B cell (primary cell): ENCODE measurements at regions not wholly inside any gene's neighbourhood (a gene's known extent, or its start where the extent isn't known, plus 50 kb on each side); places are given as distances from the start of the nearest gene placed in this dataset.

ENCODE experiments used
- ATAC-seq: fragments of 200-7000 bp; cut with Tn5 transposase; one replicate; pipeline ENCODE4 v1.10.0; 2021; ENCODE audit warnings: low read depth, mild to moderate bottlenecking, moderate number of reproducible peaks, moderate library complexity
- CTCF ChIA-PET: fragments of 350-600 bp; sonication (Branson Sonifier 250); formaldehyde crosslinking; loops from one replicate; lab custom pipeline; 2021; ENCODE audit warnings: antibody characterized with exemption, inconsistent platforms; lab: Charles Lee
- POLR2A ChIA-PET: fragments of 350-600 bp; sonication (Branson Sonifier 250); formaldehyde crosslinking; loops from one replicate; lab custom pipeline; 2021; ENCODE audit warnings: antibody characterized with exemption; lab: Charles Lee
- DNase-seq: peaks from one replicate; pipeline ENCODE4 v3.0.0; 2013
- H2AFZ ChIP-seq: 2 replicates; pipeline ENCODE4 v1.6.1; 2012; ENCODE audit warnings: mild to moderate bottlenecking, low read depth, low read length; ENCODE audit not compliant: insufficient read depth, poor library complexity, severe bottlenecking
- H3K27ac ChIP-seq, 2 donors: 1 replicate in 1 of 2; 2 replicates in 1 of 2; pipeline ENCODE4 v1.5.1; 2012 to 2013; ENCODE audit warnings: low read length in 2 of 2, mild to moderate bottlenecking in 2 of 2, moderate library complexity in 1 of 2
- H3K27me3 ChIP-seq, 4 experiments: fragments of 200-600 bp in 1 of 4; sonication (generic) in 1 of 4; replicated peaks in 1 of 4; 1 replicate in 2 of 4; 2 replicates in 2 of 4; pipeline versions ENCODE4 v1.6.1 to v1.7.0; 2013 to 2016; ENCODE audit warnings: low read length in 3 of 4, mild to moderate bottlenecking in 2 of 4, mixed read lengths in 1 of 4, moderate library complexity in 1 of 4; ENCODE audit not compliant: insufficient read depth in 4 of 4, control insufficient read depth in 3 of 4; ENCODE audit errors: control extremely low read depth in 1 of 4
- H3K36me3 ChIP-seq, 2 experiments: replicated peaks in 1 of 2; 1 replicate in 1 of 2; 2 replicates in 1 of 2; pipeline versions ENCODE4 v1.6.1 to v1.7.1; 2013; ENCODE audit warnings: low read length in 1 of 2; ENCODE audit not compliant: insufficient read depth in 2 of 2, control insufficient read depth in 1 of 2; ENCODE audit errors: control extremely low read depth in 1 of 2, extremely low read depth in 1 of 2
- H3K4me1 ChIP-seq, 2 donors: fragments of 200-600 bp in 1 of 2; sonication (generic) in 1 of 2; 1 replicate in 1 of 2; 2 replicates in 1 of 2; pipeline versions ENCODE4 v1.5.1 to v1.6.1; 2013 to 2017; ENCODE audit warnings: low read length in 2 of 2; ENCODE audit not compliant: control insufficient read depth in 2 of 2, insufficient read depth in 2 of 2
- H3K4me2 ChIP-seq: replicated peaks from 2 replicates; pipeline ENCODE3; 2012; ENCODE audit warnings: mild to moderate bottlenecking, low read depth, low read length; ENCODE audit not compliant: poor library complexity, severe bottlenecking
- H3K4me3 ChIP-seq, 5 experiments: fragments of 200-600 bp in 1 of 5; sonication (generic) in 1 of 5; 1 replicate in 3 of 5; 2 replicates in 2 of 5; pipeline versions ENCODE4 v1.5.1 to v1.7.0; 2011 to 2016; ENCODE audit warnings: low read length in 4 of 5, mild to moderate bottlenecking in 4 of 5, low read depth in 2 of 5, control low read depth in 1 of 5, moderate library complexity in 1 of 5; ENCODE audit not compliant: insufficient read depth in 1 of 5; ENCODE audit errors: control extremely low read depth in 1 of 5, extremely low read depth in 1 of 5
- H3K79me2 ChIP-seq: fragments of 200-600 bp; sonication (generic); one replicate; pipeline ENCODE4 v1.6.0; 2016; ENCODE audit warnings: low read length; ENCODE audit not compliant: control insufficient read depth, insufficient read depth
- H3K9ac ChIP-seq: fragments of 200-600 bp; sonication (generic); 2 replicates; pipeline ENCODE4 v1.6.1; 2017; ENCODE audit warnings: mild to moderate bottlenecking, low read length, moderate library complexity
- H3K9me3 ChIP-seq, 3 donors: one replicate each; pipeline versions ENCODE4 v1.6.1 to v1.7.1; 2013; ENCODE audit warnings: low read length in 2 of 3; ENCODE audit not compliant: control insufficient read depth in 2 of 3, insufficient read depth in 1 of 3; ENCODE audit errors: control extremely low read depth in 1 of 3
- H4K20me1 ChIP-seq: 2 replicates; pipeline ENCODE4 v1.6.0; 2012; ENCODE audit warnings: mild to moderate bottlenecking, low read length; ENCODE audit not compliant: insufficient read depth, control insufficient read depth, poor library complexity, severe bottlenecking
- H3K27ac Mint-ChIP-seq: one replicate; pipeline ENCODE4 v1.8.0; 2021; ENCODE audit warnings: mixed read lengths
- H3K27me3 Mint-ChIP-seq: one replicate; pipeline ENCODE4 v1.8.0; 2021; ENCODE audit warnings: mixed read lengths
- H3K4me1 Mint-ChIP-seq: one replicate; pipeline ENCODE4 v1.8.0; 2021; ENCODE audit warnings: mixed read lengths
- H3K4me3 Mint-ChIP-seq: one replicate; pipeline ENCODE4 v1.8.0; 2021; ENCODE audit warnings: mixed read lengths
- H3K9me3 Mint-ChIP-seq: one replicate; pipeline ENCODE4 v1.8.0; 2022; ENCODE audit warnings: mixed read lengths; ENCODE audit not compliant: insufficient read depth
- EZH2 ChIP-seq: IDR thresholded peaks from 2 replicates; pipeline ENCODE4 v1.6.1; 2012; ENCODE audit warnings: borderline replicate concordance, low read depth, mild to moderate bottlenecking, moderate library complexity, low read length; ENCODE audit not compliant: insufficient read depth, poor library complexity, severe bottlenecking
- WGBS: methylation state at CpG from one replicate; pipeline ENCODE4 v1.1.5; 2013; ENCODE audit warnings: missing lambda C conversion rate; ENCODE audit not compliant: insufficient coverage; 5-methylcytosine and 5-hydroxymethylcytosine counted together
- intact Hi-C: fragments of 100-400 bp; cut with micrococcal nuclease; formaldehyde crosslinking; loops from one replicate; pipeline ENCODE4 v1.10.0; 2022
- TF ChIP-seq, protein P1 (sequence below): fragments of 200-600 bp; IDR thresholded peaks from one replicate; pipeline ENCODE4 v1.8.0; 2022; ENCODE audit warnings: antibody characterized with exemption, mild to moderate bottlenecking

DNA sequence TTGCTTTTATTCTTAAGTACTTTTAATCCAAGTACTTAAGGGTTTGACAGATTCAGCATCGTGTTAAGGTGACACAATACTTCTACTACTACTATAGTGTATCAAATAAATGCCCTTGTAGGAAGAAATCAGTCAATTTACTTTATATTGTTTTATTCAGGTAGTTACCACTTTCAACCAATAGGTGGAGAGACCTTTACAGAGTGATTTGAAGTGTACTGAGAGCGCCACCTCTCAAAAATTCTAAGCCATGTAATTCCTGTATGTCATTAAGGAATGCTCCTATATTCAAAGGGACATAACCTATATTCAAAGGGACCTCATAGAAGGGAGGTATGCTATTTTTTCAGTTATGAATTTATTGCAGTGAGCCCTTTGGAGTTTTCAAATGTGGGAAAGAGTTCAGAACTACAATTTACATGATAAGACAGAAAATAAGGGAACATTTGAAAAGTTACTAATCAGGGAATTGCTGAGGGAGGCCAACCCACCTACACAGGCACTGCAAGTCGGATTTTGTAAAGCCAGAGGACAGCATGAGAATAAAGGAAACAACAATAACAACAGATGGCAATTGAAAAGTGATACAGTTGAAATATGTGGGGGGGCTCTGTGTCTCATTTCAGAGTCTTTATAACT is 955.6 kb downstream of the TBC1D32 start:
- Mint-ChIP-seq H3K4me3 (no peak overlapping the region), H3K9me3 (no peaks in the 10 kb centered on the region), H3K27ac (no peak overlapping the region), H3K4me1 (no peaks in the 10 kb centered on the region), H3K27me3 (no peaks in the 10 kb centered on the region)
- peak; percentile 50 for DNase-seq
- no peaks in the 10 kb centered on the region for H3K36me3 ChIP-seq
- no peak overlapping the region for H3K9ac ChIP-seq
- H3K4me3 ChIP-seq, result no peak overlapping the region
- WGBS, result no CpG with 5 or more reads among the region's 3 CpGs
- H3K4me2 ChIP-seq, result no peak overlapping the region
- no peaks in the 10 kb centered on the region for H3K27me3 ChIP-seq
- ChIA-PET POLR2A (no interaction called here), CTCF (no interaction called here)
- no peaks in the 10 kb centered on the region for H4K20me1 ChIP-seq
- ATAC-seq, result no peak
- H3K9me3 ChIP-seq, result no peaks in the 10 kb centered on the region
- no peaks in the 10 kb centered on the region for H3K4me1 ChIP-seq
- H3K79me2 ChIP-seq, result no peaks in the 10 kb centered on the region
- no peak overlapping the region for H3K27ac ChIP-seq
- TF ChIP-seq, protein P1, sequence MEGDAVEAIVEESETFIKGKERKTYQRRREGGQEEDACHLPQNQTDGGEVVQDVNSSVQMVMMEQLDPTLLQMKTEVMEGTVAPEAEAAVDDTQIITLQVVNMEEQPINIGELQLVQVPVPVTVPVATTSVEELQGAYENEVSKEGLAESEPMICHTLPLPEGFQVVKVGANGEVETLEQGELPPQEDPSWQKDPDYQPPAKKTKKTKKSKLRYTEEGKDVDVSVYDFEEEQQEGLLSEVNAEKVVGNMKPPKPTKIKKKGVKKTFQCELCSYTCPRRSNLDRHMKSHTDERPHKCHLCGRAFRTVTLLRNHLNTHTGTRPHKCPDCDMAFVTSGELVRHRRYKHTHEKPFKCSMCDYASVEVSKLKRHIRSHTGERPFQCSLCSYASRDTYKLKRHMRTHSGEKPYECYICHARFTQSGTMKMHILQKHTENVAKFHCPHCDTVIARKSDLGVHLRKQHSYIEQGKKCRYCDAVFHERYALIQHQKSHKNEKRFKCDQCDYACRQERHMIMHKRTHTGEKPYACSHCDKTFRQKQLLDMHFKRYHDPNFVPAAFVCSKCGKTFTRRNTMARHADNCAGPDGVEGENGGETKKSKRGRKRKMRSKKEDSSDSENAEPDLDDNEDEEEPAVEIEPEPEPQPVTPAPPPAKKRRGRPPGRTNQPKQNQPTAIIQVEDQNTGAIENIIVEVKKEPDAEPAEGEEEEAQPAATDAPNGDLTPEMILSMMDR, result peak; percentile 79
- TF ChIP-seq EZH2, result no peak
- intact Hi-C loops, result loop anchor here (5.0 kb wide), 2 partner anchors 1046 to 1391 kb away; no protein-coding TSS in a partner anchor
- no peak overlapping the region for H2AFZ ChIP-seq

- ATAC-seq (no peak), DNase-seq (no peak)
- Histone ChIP-seq H3K9ac (no peak overlapping the region), H3K4me2 (no peak overlapping the region), H3K79me2 (no peaks in the 10 kb centered on the region), H3K4me3 (no peak overlapping the region), H3K36me3 (no peaks in the 10 kb centered on the region), H3K27ac (no peak overlapping the region), H3K9me3 (no peaks in the 10 kb centered on the region), H3K4me1 (no peaks in the 10 kb centered on the region), H4K20me1 (no peaks in the 10 kb centered on the region), H3K27me3 (no peaks in the 10 kb centered on the region), H2AFZ (no peak overlapping the region)
- no peaks in the 10 kb centered on the region for H3K4me1 Mint-ChIP-seq
- WGBS, result 44% methylated on average over 2 of the region's 2 CpGs
- no peaks in the 10 kb centered on the region for H3K9me3 Mint-ChIP-seq
- POLR2A ChIA-PET, result no interaction called here
- TF ChIP-seq, protein P1, result no peak
- TF ChIP-seq EZH2, result no peak
- intact Hi-C loops, result no loop called here
- CTCF ChIA-PET, result no interaction called here
- no peaks in the 10 kb centered on the region for H3K27me3 Mint-ChIP-seq
- H3K4me3 Mint-ChIP-seq, result no peak overlapping the region
- no peak overlapping the region for H3K27ac Mint-ChIP-seq
Measured at GRCh38 chr6:120373185-120373584, 961.1 kb downstream of the TBC1D32 start.
